ENCODE measurements at regions not wholly inside any gene's neighbourhood (a gene's known extent, or its start where the extent isn't known, plus 50 kb on each side); places are given as distances from the start of the nearest gene placed in this dataset.

DNA sequence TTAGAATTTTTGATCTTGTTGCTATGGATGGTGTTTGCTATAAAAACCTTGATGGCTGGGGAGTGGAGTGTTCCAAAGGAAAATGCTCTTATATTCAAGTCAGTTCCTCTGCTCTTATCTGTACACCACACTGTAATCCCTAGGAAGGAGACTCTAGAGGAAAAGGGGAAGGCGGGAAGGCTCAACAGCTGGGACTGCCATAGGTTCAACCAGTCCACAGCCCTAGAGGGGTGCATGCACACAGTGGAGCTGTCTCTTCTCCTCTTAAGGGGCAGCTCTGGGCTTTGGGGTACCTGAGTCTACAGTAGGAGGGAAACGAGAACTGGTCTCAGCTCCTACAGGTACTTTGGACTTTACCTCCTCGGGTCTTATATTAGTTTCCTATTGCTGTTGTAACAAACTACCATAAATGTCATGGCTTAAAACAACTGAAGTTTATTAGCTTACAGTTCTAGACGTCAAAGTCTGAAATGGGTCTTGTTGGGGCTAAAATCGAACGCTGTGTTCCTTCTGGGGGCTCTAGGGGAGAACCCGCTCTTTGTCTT, 77.2 kb upstream of the ZBED5 start:
- TF ChIP-seq, protein P1, sequence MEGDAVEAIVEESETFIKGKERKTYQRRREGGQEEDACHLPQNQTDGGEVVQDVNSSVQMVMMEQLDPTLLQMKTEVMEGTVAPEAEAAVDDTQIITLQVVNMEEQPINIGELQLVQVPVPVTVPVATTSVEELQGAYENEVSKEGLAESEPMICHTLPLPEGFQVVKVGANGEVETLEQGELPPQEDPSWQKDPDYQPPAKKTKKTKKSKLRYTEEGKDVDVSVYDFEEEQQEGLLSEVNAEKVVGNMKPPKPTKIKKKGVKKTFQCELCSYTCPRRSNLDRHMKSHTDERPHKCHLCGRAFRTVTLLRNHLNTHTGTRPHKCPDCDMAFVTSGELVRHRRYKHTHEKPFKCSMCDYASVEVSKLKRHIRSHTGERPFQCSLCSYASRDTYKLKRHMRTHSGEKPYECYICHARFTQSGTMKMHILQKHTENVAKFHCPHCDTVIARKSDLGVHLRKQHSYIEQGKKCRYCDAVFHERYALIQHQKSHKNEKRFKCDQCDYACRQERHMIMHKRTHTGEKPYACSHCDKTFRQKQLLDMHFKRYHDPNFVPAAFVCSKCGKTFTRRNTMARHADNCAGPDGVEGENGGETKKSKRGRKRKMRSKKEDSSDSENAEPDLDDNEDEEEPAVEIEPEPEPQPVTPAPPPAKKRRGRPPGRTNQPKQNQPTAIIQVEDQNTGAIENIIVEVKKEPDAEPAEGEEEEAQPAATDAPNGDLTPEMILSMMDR (IDR thresholded peaks at IDR 0.05): no peak
- TF ChIP-seq POLR2A (IDR thresholded peaks at IDR 0.05): no peak
